Stomach (tissue), 8 donors: ENCODE measurements at regions not wholly inside any gene's neighbourhood (a gene's known extent, or its start where the extent isn't known, plus 50 kb on each side); places are given as distances from the start of the nearest gene placed in this dataset.

Experiments
- DNase-seq, 2 donors: peaks; one replicate each; pipeline versions ENCODE4 v3.0.0 to v3.0.0-alpha.2; 2013 to 2019
- H3K27ac ChIP-seq, 5 donors: fragments of 200-600 bp in 4 of 5; sonication (generic) in 4 of 5; one replicate each; pipeline ENCODE4 v1.5.1; 2013 to 2019; ENCODE audit warnings: mild to moderate bottlenecking in 1 of 5, moderate library complexity in 1 of 5
- H3K27me3 ChIP-seq, 3 donors: fragments of 200-600 bp; sonication (generic); one replicate each; pipeline ENCODE4 v1.5.1; 2017 to 2019; ENCODE audit warnings: mixed run types in 1 of 3
- H3K36me3 ChIP-seq, 4 donors: fragments of 200-600 bp; sonication (generic); 1 replicate in 3 of 4; 2 replicates in 1 of 4; pipeline ENCODE4 v1.5.1; 2016 to 2019
- H3K4me1 ChIP-seq, 4 donors: fragments of 200-600 bp; sonication (generic); one replicate each; pipeline ENCODE4 v1.5.1; 2016 to 2019
- H3K4me3 ChIP-seq, 4 donors: fragments of 200-600 bp; sonication (generic) in 3 of 4; one replicate each; pipeline ENCODE4 v1.5.1; 2016 to 2019; ENCODE audit warnings: mild to moderate bottlenecking in 1 of 4
- H3K9me3 ChIP-seq, 4 donors: fragments of 200-600 bp; sonication (generic); one replicate each; pipeline ENCODE4 v1.5.1; 2016 to 2019
- EP300 ChIP-seq: sonication (generic); formaldehyde crosslinking; IDR thresholded peaks from one replicate; pipeline ENCODE4 v1.6.1; 2017; ENCODE audit warnings: antibody characterized with exemption
- POLR2A ChIP-seq, 4 donors: fragments of 450-650 bp; IDR thresholded peaks; one replicate each; pipeline ENCODE4 v1.6.1; 2016; ENCODE audit warnings: antibody characterized with exemption in 4 of 4, control low read depth in 2 of 4, mild to moderate bottlenecking in 1 of 4, moderate library complexity in 1 of 4
- POLR2AphosphoS5 ChIP-seq, 3 donors: sonication (generic); formaldehyde crosslinking; IDR thresholded peaks; one replicate each; pipeline ENCODE4 v1.6.1; 2016; ENCODE audit warnings: antibody characterized with exemption in 3 of 3
- WGBS, 5 donors: extraction: QIAGEN DNeasy Blood & Tissue Kit in 3 of 5; methylation state at CpG; one replicate each; pipeline versions ENCODE4 v1.1.5 to v1.1.7; 2013 to 2018; 5-methylcytosine and 5-hydroxymethylcytosine counted together
- intact Hi-C: fragments of 100-400 bp; cut with DNase I; formaldehyde crosslinking; loops from one replicate; pipeline ENCODE4 v1.15.1; 2023; ENCODE audit warnings: low total_unique reads
- TF ChIP-seq, protein P1 (sequence below), 7 experiments: fragments of 450-650 bp in 4 of 7; fragments of 200-600 bp in 3 of 7; sonication (generic) in 3 of 7; IDR thresholded peaks; one replicate each; pipeline ENCODE4 v1.5.1; 2016 to 2019; ENCODE audit warnings: antibody characterized with exemption in 7 of 7, control low read depth in 2 of 7, mild to moderate bottlenecking in 1 of 7
- donor health status: healthy with polysubstance abuse.
- donor health status: Bipolar disorder and iron deficiency.
- donor health status: healthy.

GRCh38 chr4:167431371-167431770 is 197.1 kb upstream of the SPOCK3 start:
- Histone ChIP-seq H3K4me1 (no peaks in the 10 kb centered on the region), H3K9me3 (peaks cover 0 to 7% (median 2%) of the 10 kb centered on the region in 4 donors), H3K36me3 (no peaks in the 10 kb centered on the region), H3K27ac (no peak overlapping the region), H3K4me3 (no peak overlapping the region), H3K27me3 (no peaks in the 10 kb centered on the region)
- DNase-seq: no peak
- WGBS, 5 donors: 67 to 94% (median 87%) methylated on average over 3 of the region's 3 CpGs
- TF ChIP-seq POLR2AphosphoS5 (IDR thresholded peaks at IDR 0.05) (no peak), POLR2A (IDR thresholded peaks at IDR 0.05) (no peak), EP300 (no peak)
- TF ChIP-seq, protein P1, sequence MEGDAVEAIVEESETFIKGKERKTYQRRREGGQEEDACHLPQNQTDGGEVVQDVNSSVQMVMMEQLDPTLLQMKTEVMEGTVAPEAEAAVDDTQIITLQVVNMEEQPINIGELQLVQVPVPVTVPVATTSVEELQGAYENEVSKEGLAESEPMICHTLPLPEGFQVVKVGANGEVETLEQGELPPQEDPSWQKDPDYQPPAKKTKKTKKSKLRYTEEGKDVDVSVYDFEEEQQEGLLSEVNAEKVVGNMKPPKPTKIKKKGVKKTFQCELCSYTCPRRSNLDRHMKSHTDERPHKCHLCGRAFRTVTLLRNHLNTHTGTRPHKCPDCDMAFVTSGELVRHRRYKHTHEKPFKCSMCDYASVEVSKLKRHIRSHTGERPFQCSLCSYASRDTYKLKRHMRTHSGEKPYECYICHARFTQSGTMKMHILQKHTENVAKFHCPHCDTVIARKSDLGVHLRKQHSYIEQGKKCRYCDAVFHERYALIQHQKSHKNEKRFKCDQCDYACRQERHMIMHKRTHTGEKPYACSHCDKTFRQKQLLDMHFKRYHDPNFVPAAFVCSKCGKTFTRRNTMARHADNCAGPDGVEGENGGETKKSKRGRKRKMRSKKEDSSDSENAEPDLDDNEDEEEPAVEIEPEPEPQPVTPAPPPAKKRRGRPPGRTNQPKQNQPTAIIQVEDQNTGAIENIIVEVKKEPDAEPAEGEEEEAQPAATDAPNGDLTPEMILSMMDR (IDR thresholded peaks at IDR 0.05): no peak
- intact Hi-C loops: no loop called here

- no peak overlapping the region for H3K27ac ChIP-seq
- DNase-seq: no peak
- 82 to 93% (median 87%) methylated on average over 3 of the region's 3 CpGs for WGBS, 5 donors
Observed at GRCh38 chr4:167435786-167436185, 201.5 kb upstream of the SPOCK3 start.

GRCh38 chr4:167443841-167444240 is 209.5 kb upstream of the SPOCK3 start:
- no peak overlapping the region for H3K4me3 ChIP-seq
- H3K4me1 ChIP-seq: no peaks in the 10 kb centered on the region
- TF ChIP-seq POLR2AphosphoS5 (IDR thresholded peaks at IDR 0.05) (no peak), EP300 (no peak), POLR2A (IDR thresholded peaks at IDR 0.05) (no peak)
- TF ChIP-seq, protein P1 (IDR thresholded peaks at IDR 0.05): no peak
- no peaks in the 10 kb centered on the region for H3K9me3 ChIP-seq
- DNase-seq: no peak
- 51 to 71% (median 55%) methylated on average over 2 of the region's 2 CpGs for WGBS, 5 donors
- intact Hi-C loops: no loop called here
- no peaks in the 10 kb centered on the region for H3K36me3 ChIP-seq
- no peak overlapping the region for H3K27ac ChIP-seq
- H3K27me3 ChIP-seq: no peaks in the 10 kb centered on the region

More at GRCh38 chr4:167435786-167436185, 201.5 kb upstream of the SPOCK3 start:
- Histone ChIP-seq H3K27me3 (no peaks in the 10 kb centered on the region), H3K36me3 (no peaks in the 10 kb centered on the region), H3K4me1 (no peaks in the 10 kb centered on the region), H3K9me3 (peaks cover 0 to 7% (median 2%) of the 10 kb centered on the region in 4 donors), H3K4me3 (no peak overlapping the region)
- TF ChIP-seq POLR2AphosphoS5 (IDR thresholded peaks at IDR 0.05): no peak
- TF ChIP-seq, protein P1 (IDR thresholded peaks at IDR 0.05): no peak
- no peak for TF ChIP-seq EP300
- intact Hi-C loops: no loop called here

GRCh38 chr4:167452922-167453430 is 218.7 kb upstream of the SPOCK3 start:
- TF ChIP-seq POLR2A (IDR thresholded peaks at IDR 0.05): no peak
- TF ChIP-seq, protein P1 (IDR thresholded peaks at IDR 0.05): no peak
- no peak for TF ChIP-seq POLR2AphosphoS5 (IDR thresholded peaks at IDR 0.05)
- no peak for TF ChIP-seq EP300
- 57 to 80% (median 76%) methylated on average over 3 of the region's 3 CpGs for WGBS, 5 donors

More at GRCh38 chr4:167452922-167453430, 218.7 kb upstream of the SPOCK3 start:
- no peaks in the 10 kb centered on the region for H3K4me1 ChIP-seq
- intact Hi-C loops: no loop called here
- no peaks in the 10 kb centered on the region for H3K27me3 ChIP-seq
- H3K27ac ChIP-seq: no peak overlapping the region
- H3K4me3 ChIP-seq: no peak overlapping the region
- H3K9me3 ChIP-seq: no peaks in the 10 kb centered on the region
- H3K36me3 ChIP-seq: no peaks in the 10 kb centered on the region
- DNase-seq: no peak
